Fibroblast of lung (primary cell): ENCODE measurements at regions not wholly inside any gene's neighbourhood (a gene's known extent, or its start where the extent isn't known, plus 50 kb on each side); places are given as distances from the start of the nearest gene placed in this dataset.

Experiments used
- CTCF ChIP-seq, 2 donors: IDR thresholded peaks in 1 of 2; conservative IDR thresholded peaks in 1 of 2; 1 replicate in 1 of 2; 2 replicates in 1 of 2; pipeline ENCODE4 v1.5.1; 2011 to 2012; ENCODE audit warnings: low read length in 2 of 2, control low read depth in 1 of 2, inconsistent platforms in 1 of 2, low read depth in 1 of 2, mild to moderate bottlenecking in 1 of 2
- EZH2 ChIP-seq: IDR thresholded peaks from 2 replicates; pipeline ENCODE4 v1.5.1; 2012; ENCODE audit warnings: low read length, control low read depth, mild to moderate bottlenecking; ENCODE audit errors: missing control alignments

GRCh38 chrX:87805829-87806490 lies 288.4 kb downstream of the KLHL4 start:
- no peak for TF ChIP-seq CTCF (conservative IDR thresholded peaks at IDR 0.05 in 1 of 2, IDR thresholded peaks at IDR 0.05 in 1 of 2; ENCODE audit: low read depth in 1 of 2, low read length in 2 of 2)
- no peak for TF ChIP-seq EZH2
